ENCODE measurements at regions not wholly inside any gene's neighbourhood (a gene's known extent, or its start where the extent isn't known, plus 50 kb on each side); places are given as distances from the start of the nearest gene placed in this dataset.

DNA sequence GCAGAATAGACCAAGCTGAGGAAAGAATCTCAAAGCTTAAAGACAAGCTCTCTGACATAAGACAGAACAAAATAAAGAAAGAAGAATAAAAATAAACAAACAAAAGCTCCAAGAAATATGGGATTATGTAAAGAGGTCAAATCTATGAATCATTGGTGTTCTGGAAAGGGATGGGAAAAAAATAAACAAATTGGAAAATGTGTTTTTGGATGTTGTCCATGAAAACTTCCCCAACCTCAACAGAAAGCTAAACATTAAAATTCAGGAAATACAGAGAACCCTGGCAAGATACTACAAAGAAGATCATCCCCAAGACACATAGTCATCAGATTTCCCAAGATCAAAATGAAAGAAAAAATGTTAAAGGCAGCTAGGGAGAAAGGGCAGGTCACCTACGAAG is 662.0 kb upstream of the CDH18 start:
- no peaks in the 10 kb centered on the region for H3K4me1 Mint-ChIP-seq (ENCODE audit: low read depth)
- no peaks in the 10 kb centered on the region for H3K36me3 Mint-ChIP-seq (ENCODE audit: low read depth)
- no peaks in the 10 kb centered on the region for H3K27me3 Mint-ChIP-seq
- intact Hi-C loops (cut with micrococcal nuclease) = no loop called here
- no peak overlapping the region for H3K27ac Mint-ChIP-seq
- H3K4me3 Mint-ChIP-seq = no peak overlapping the region
- H3K9me3 Mint-ChIP-seq = peaks cover 50% of the 10 kb centered on the region

DNA sequence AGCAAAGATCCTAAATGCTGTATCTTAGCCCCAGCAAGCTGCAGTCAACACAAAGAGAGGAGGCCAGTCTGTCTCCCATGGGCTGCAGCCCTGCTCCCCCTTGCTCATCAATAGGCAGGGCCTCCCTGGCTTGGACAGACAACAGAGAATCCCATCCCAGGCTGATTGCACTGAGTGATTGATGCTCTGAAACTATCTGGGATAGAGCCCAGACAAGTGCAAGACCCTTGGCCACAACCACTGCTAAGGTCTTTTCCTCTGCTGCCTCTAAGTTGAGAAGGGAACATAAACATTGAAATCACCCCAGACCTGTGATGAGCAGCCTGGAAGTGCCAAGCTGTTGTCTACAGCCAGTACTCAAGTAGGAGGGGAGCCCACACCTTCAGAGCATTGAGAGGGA is 661.0 kb upstream of the CDH18 start:
- Mint-ChIP-seq H3K36me3 (ENCODE audit: low read depth) (no peaks in the 10 kb centered on the region), H3K27me3 (no peaks in the 10 kb centered on the region), H3K9me3 (peaks cover 50% of the 10 kb centered on the region), H3K4me1 (ENCODE audit: low read depth) (no peaks in the 10 kb centered on the region), H3K27ac (no peak overlapping the region), H3K4me3 (no peak overlapping the region)
- intact Hi-C loops (cut with micrococcal nuclease) = no loop called here

DNA sequence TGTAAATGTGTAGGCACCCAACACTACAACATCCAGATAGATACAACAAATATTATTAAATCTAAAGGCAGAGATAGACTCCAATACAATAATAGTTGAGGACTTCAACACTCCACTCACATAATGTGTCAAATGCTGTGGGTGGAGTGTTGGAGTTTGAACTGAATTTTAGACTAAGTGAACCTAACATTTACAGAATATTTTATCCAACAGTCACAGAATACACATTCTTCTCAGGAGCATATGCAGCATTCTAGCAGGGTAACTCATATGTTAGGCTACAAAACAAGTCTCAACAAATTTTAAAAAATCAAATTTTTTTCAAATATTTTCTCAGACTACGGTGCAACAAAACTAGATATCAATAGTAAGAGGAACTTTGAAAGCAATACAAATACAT is 648.7 kb upstream of the CDH18 start:
- Mint-ChIP-seq H3K4me1 (ENCODE audit: low read depth) (no peaks in the 10 kb centered on the region), H3K36me3 (ENCODE audit: low read depth) (no peaks in the 10 kb centered on the region), H3K9me3 (peaks cover 13% of the 10 kb centered on the region), H3K27ac (no peak overlapping the region), H3K27me3 (no peaks in the 10 kb centered on the region), H3K4me3 (no peak overlapping the region)
- intact Hi-C loops (cut with micrococcal nuclease) = no loop called here

DNA sequence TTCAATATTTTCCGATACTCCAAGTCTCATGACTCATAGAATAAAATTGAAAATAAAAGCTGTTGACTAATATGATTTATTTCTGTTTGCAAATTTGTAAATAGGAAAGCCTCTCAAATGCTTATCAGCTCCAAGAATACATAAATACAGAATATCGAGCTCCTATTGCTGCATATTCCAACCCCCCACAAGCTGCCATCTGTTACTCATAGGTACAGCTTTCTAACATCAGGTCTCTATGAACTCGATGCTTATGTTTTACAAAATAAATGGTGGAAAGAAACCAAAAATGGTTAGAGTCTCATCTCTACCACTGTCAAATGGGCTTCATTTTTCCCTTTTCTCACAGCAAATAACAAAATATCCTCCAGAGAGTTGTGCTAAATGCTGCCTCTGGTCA is 631.6 kb upstream of the CDH18 start:
- no peaks in the 10 kb centered on the region for H3K36me3 Mint-ChIP-seq (ENCODE audit: low read depth)
- H3K27me3 Mint-ChIP-seq = no peaks in the 10 kb centered on the region
- no peaks in the 10 kb centered on the region for H3K4me1 Mint-ChIP-seq (ENCODE audit: low read depth)
- no peak overlapping the region for H3K4me3 Mint-ChIP-seq
- intact Hi-C loops (cut with micrococcal nuclease) = no loop called here
- no peak overlapping the region for H3K27ac Mint-ChIP-seq
- peaks cover 16% of the 10 kb centered on the region for H3K9me3 Mint-ChIP-seq

GRCh38 chr5:20618340-20618739 is 630.3 kb upstream of the CDH18 start:
- intact Hi-C loops (cut with micrococcal nuclease) = no loop called here
- H3K27me3 Mint-ChIP-seq = no peaks in the 10 kb centered on the region
- H3K36me3 Mint-ChIP-seq (ENCODE audit: low read depth) = no peaks in the 10 kb centered on the region
- H3K4me1 Mint-ChIP-seq (ENCODE audit: low read depth) = no peaks in the 10 kb centered on the region
- no peak overlapping the region for H3K4me3 Mint-ChIP-seq
- peaks cover 18% of the 10 kb centered on the region for H3K9me3 Mint-ChIP-seq
- no peak overlapping the region for H3K27ac Mint-ChIP-seq

GRCh38 chr5:20617841-20618240 is 629.8 kb upstream of the CDH18 start:
- Mint-ChIP-seq H3K4me3 (no peak overlapping the region), H3K27me3 (no peaks in the 10 kb centered on the region), H3K36me3 (ENCODE audit: low read depth) (no peaks in the 10 kb centered on the region), H3K9me3 (peaks cover 23% of the 10 kb centered on the region), H3K4me1 (ENCODE audit: low read depth) (no peaks in the 10 kb centered on the region), H3K27ac (no peak overlapping the region)
- intact Hi-C loops (cut with micrococcal nuclease) = no loop called here

- H3K4me1 Mint-ChIP-seq (ENCODE audit: low read depth) = no peaks in the 10 kb centered on the region
- no peak overlapping the region for H3K4me3 Mint-ChIP-seq
- H3K9me3 Mint-ChIP-seq = peaks cover 32% of the 10 kb centered on the region
- no peaks in the 10 kb centered on the region for H3K36me3 Mint-ChIP-seq (ENCODE audit: low read depth)
- no peak overlapping the region for H3K27ac Mint-ChIP-seq
- intact Hi-C loops (cut with micrococcal nuclease) = no loop called here
- H3K27me3 Mint-ChIP-seq = no peaks in the 10 kb centered on the region
These were observed 628.0 kb upstream of the CDH18 start for GRCh38 chr5:20615888-20616563.

GRCh38 chr5:20611620-20612019 is 623.6 kb upstream of the CDH18 start:
- Mint-ChIP-seq H3K27ac (no peak overlapping the region), H3K27me3 (no peaks in the 10 kb centered on the region), H3K4me1 (ENCODE audit: low read depth) (no peaks in the 10 kb centered on the region), H3K4me3 (no peak overlapping the region), H3K36me3 (ENCODE audit: low read depth) (no peaks in the 10 kb centered on the region), H3K9me3 (peaks cover 33% of the 10 kb centered on the region)
- intact Hi-C loops (cut with micrococcal nuclease) = no loop called here

GRCh38 chr5:20610681-20611080 is 622.7 kb upstream of the CDH18 start:
- no peaks in the 10 kb centered on the region for H3K27me3 Mint-ChIP-seq
- no peak overlapping the region for H3K27ac Mint-ChIP-seq
- intact Hi-C loops (cut with micrococcal nuclease) = no loop called here
- no peaks in the 10 kb centered on the region for H3K36me3 Mint-ChIP-seq (ENCODE audit: low read depth)
- H3K4me3 Mint-ChIP-seq = no peak overlapping the region
- H3K4me1 Mint-ChIP-seq (ENCODE audit: low read depth) = no peaks in the 10 kb centered on the region
- peaks cover 30% of the 10 kb centered on the region for H3K9me3 Mint-ChIP-seq

DNA sequence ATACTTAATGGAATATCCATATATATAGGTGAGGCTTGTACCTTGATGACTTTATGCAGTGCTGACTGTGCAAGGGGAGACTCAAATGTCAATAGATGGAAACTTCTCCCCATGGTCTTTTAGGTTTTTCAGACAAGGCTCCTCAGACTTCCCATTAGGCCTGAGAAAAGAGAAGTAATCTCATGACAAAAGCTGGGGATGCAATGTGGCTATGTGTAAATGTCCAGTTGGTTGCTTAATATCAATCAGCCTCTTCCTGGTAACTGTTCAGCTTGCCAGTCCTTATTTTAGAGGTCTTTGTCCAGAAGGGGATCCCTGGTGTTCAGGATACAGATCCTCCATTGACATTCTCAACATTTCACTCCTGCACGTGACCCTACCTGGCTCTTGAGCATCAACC is 621.1 kb upstream of the CDH18 start:
- Mint-ChIP-seq H3K4me1 (ENCODE audit: low read depth) (no peaks in the 10 kb centered on the region), H3K36me3 (ENCODE audit: low read depth) (no peaks in the 10 kb centered on the region), H3K9me3 (peaks cover 25% of the 10 kb centered on the region), H3K4me3 (no peak overlapping the region), H3K27me3 (no peaks in the 10 kb centered on the region), H3K27ac (no peak overlapping the region)
- intact Hi-C loops (cut with micrococcal nuclease) = no loop called here

DNA sequence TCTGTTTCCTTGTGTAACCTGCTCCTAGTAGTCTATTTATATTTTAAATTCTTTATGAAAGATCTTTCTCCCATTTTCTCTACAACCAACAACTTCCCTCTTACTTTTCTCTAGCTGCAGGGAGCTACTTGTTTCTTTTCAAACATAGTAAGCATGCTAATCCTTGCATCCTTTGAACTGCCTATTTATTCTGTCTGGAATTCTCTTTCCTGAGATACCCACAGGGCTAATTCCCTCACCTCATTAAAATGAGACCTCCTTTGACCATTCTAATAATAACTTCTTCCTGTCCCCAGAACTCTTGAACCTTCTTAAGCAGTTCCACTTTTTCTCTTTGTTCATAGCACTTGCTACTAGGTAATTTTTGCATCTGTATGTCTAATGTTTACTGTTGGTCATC is 620.6 kb upstream of the CDH18 start:
- Mint-ChIP-seq H3K36me3 (ENCODE audit: low read depth) (no peaks in the 10 kb centered on the region), H3K27ac (no peak overlapping the region), H3K27me3 (no peaks in the 10 kb centered on the region), H3K4me3 (no peak overlapping the region), H3K4me1 (ENCODE audit: low read depth) (no peaks in the 10 kb centered on the region), H3K9me3 (peaks cover 25% of the 10 kb centered on the region)
- intact Hi-C loops (cut with micrococcal nuclease) = no loop called here

DNA sequence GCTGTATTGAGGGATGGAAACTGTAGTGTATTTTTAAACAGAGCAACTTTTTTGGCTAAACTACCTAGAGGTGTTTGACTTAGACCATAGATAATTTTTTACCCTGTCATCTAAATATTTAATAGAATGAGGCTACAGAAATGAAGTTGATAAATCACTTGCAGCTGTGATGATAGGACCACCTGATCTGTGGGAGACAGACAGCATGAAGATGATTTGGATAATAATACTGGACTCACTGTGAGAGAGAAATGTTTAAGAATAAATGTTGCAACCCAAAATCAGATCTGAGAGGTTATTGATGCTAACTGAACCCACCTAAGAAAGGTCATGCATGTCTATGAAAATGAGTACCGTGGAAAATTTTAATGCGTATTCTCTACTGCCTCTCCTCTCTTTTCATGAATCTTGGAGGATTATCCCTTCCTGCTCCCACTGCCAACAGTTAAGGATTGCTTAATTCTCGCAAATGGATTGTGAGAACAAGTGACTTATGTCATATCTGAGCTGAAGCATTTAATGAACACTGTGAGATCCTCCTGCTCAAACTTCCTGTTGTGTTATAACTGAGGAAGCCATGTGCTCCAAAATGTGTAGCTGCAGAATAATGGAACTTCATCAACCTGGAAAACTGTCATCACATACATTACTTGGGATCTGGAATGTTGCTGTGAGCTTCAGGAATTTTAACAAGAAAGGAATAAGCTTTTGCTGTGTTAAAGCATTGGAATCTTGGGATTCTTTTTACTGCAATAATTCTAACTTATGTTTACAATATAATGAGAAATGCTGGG is 617.9 kb upstream of the CDH18 start:
- Mint-ChIP-seq H3K36me3 (ENCODE audit: low read depth) (no peaks in the 10 kb centered on the region), H3K27ac (no peak overlapping the region), H3K4me1 (ENCODE audit: low read depth) (no peaks in the 10 kb centered on the region), H3K9me3 (peaks cover 22% of the 10 kb centered on the region), H3K27me3 (no peaks in the 10 kb centered on the region), H3K4me3 (no peak overlapping the region)
- intact Hi-C loops (cut with micrococcal nuclease) = no loop called here

DNA sequence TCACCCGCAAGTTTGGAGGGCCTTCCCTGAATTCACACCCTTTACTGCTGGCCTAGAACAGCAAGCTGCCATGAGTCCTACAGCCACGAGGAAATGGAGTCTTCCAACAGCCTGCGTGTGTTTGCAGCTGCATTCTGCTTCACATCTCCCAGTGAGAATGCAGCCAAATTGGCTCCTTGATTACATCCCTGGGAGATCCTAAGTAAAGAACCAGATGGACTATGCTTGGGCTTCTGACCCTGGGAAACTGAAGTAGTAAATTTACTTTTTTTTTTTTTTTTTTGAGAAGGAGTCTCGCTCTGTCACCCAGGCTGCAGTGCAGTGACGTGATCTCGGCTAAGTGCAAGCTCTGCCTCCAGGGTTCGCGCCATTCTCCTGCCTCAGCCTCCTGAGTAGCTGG is 617.0 kb upstream of the CDH18 start:
- Mint-ChIP-seq H3K27me3 (no peaks in the 10 kb centered on the region), H3K27ac (no peak overlapping the region), H3K4me3 (no peak overlapping the region), H3K9me3 (peaks cover 22% of the 10 kb centered on the region), H3K4me1 (ENCODE audit: low read depth) (no peaks in the 10 kb centered on the region), H3K36me3 (ENCODE audit: low read depth) (no peaks in the 10 kb centered on the region)
- intact Hi-C loops (cut with micrococcal nuclease) = no loop called here

DNA sequence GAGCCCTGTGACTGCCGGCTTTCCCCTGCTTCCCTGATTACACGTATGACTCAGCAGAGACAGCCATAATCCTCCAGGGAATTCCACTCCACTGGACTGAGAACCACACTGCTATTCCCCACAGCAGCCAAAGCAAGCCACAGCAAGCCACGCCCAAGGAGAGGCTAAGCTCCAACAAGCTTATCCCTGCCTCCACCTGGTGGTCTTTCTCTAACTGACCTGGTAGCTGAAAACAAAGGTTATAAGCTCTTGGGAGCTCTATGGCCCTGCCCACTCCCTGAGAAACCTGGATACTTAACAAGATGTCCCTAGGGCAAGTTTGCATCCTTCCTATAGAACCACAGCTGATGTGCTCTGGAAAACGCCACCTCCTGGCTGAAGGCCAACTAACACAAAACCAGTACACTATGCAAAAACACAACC is 613.7 kb upstream of the CDH18 start:
- Mint-ChIP-seq H3K36me3 (ENCODE audit: low read depth) (no peaks in the 10 kb centered on the region), H3K4me3 (no peak overlapping the region), H3K27ac (no peak overlapping the region), H3K4me1 (ENCODE audit: low read depth) (no peaks in the 10 kb centered on the region), H3K9me3 (peaks cover 21% of the 10 kb centered on the region), H3K27me3 (no peaks in the 10 kb centered on the region)
- intact Hi-C loops (cut with micrococcal nuclease) = no loop called here

- no peaks in the 10 kb centered on the region for H3K9me3 Mint-ChIP-seq
- no peak overlapping the region for H3K4me3 Mint-ChIP-seq
- intact Hi-C loops (cut with micrococcal nuclease) = no loop called here
- H3K36me3 Mint-ChIP-seq (ENCODE audit: low read depth) = no peaks in the 10 kb centered on the region
- H3K4me1 Mint-ChIP-seq (ENCODE audit: low read depth) = no peaks in the 10 kb centered on the region
- H3K27me3 Mint-ChIP-seq = no peaks in the 10 kb centered on the region
- H3K27ac Mint-ChIP-seq = no peak overlapping the region
These were observed 602.4 kb upstream of the CDH18 start for GRCh38 chr5:20590356-20590755.

Measured in dendritic cell treated with granulocyte-macrophage colony-stimulating factor and Interleukin-4, amounts not matched to agents 40 ng/mL and 50 ng/mL, for 4 days (primary cell).